HepG2 (cell line): ENCODE measurements at regions not wholly inside any gene's neighbourhood (a gene's known extent, or its start where the extent isn't known, plus 50 kb on each side); places are given as distances from the start of the nearest gene placed in this dataset.

Source experiments
- ATF4 ChIP-seq, 2 experiments: fragments of 450-650 bp in 1 of 2; sonication (generic) in 1 of 2; formaldehyde crosslinking; IDR thresholded peaks; 2 replicates each; pipeline versions ENCODE4 v1.5.0 to v1.8.0; 2020 to 2022; ENCODE audit warnings: mild to moderate bottlenecking in 1 of 2, missing genetic modification reagents in 1 of 2
- CBX5 ChIP-seq: sonication (generic); formaldehyde crosslinking; IDR thresholded peaks from 2 replicates; pipeline ENCODE4 v1.4.0; 2020; ENCODE audit warnings: missing genetic modification reagents, borderline replicate concordance
- KDM5B ChIP-seq: sonication (generic); formaldehyde crosslinking; IDR thresholded peaks from 2 replicates; pipeline ENCODE4 v1.4.0; 2020; ENCODE audit warnings: missing genetic modification reagents, mild to moderate bottlenecking, borderline replicate concordance
- MXI1 ChIP-seq: IDR thresholded peaks from 3 replicates; pipeline ENCODE4 v1.6.1; 2012; ENCODE audit warnings: low read depth, low read length, inconsistent platforms, borderline replicate concordance
- POLR2AphosphoS5 ChIP-seq: IDR thresholded peaks from 2 replicates; pipeline ENCODE4 v1.6.1; 2012; ENCODE audit warnings: low read depth, low read length
- RAD21 ChIP-seq: fragments of 450-650 bp; formaldehyde crosslinking; IDR thresholded peaks from 2 replicates; pipeline ENCODE4 v1.5.0; 2020; ENCODE audit warnings: mild to moderate bottlenecking
- ZNF546 ChIP-seq: sonication (generic); formaldehyde crosslinking; conservative IDR thresholded peaks from 2 replicates; pipeline ENCODE4 v1.8.1; 2023; ENCODE audit warnings: mild to moderate bottlenecking, missing genetic modification reagents

- no peak for TF ChIP-seq ATF4 (CRISPR knock-in tag; IDR thresholded peaks at IDR 0.05)
- no peak for TF ChIP-seq KDM5B (CRISPR knock-in tag)
- TF ChIP-seq POLR2AphosphoS5: no peak
- TF ChIP-seq RAD21 (CRISPR knock-in tag): no peak
- TF ChIP-seq CBX5: no peak
- no peak for TF ChIP-seq MXI1
- TF ChIP-seq ZNF546: no peak
Observed at GRCh38 chr5:117473165-117473564, 898.5 kb upstream of the SEMA6A start.
